Natural killer cell (primary cell): ENCODE measurements at regions not wholly inside any gene's neighbourhood (a gene's known extent, or its start where the extent isn't known, plus 50 kb on each side); places are given as distances from the start of the nearest gene placed in this dataset.
"Not testable (repeated sequence)": the region's sequence is repeated elsewhere in the genome, so short reads cannot be mapped to it uniquely, and the experiment has no call there.

ENCODE experiments used
- ATAC-seq, 3 donors: fragments of 150-1000 bp in 2 of 3; fragments of 200-7000 bp in 1 of 3; cut with Tn5 transposase; 1 replicate in 1 of 3; 2 replicates in 2 of 3; pipeline ENCODE4 v1.10.0; 2021; ENCODE audit warnings: mild to moderate bottlenecking in 2 of 3, moderate library complexity in 2 of 3
- DNase-seq, 2 donors: peaks; one replicate each; pipeline versions ENCODE4 v3.0.0 to v3.0.0-alpha.2; 2013 to 2021; ENCODE audit warnings: mixed read lengths in 1 of 2
- H3K27ac ChIP-seq: one replicate; pipeline ENCODE4 v1.5.1; 2013; ENCODE audit warnings: mild to moderate bottlenecking, low read length
- H3K27me3 ChIP-seq: one replicate; pipeline ENCODE4 v1.6.1; 2013; ENCODE audit warnings: low read length; ENCODE audit not compliant: control insufficient read depth, insufficient read depth
- H3K36me3 ChIP-seq: one replicate; pipeline ENCODE4 v1.6.1; 2013; ENCODE audit warnings: low read length; ENCODE audit not compliant: control insufficient read depth, insufficient read depth
- H3K4me1 ChIP-seq: one replicate; pipeline ENCODE4 v1.6.1; 2013; ENCODE audit warnings: low read length; ENCODE audit not compliant: control insufficient read depth, insufficient read depth
- H3K4me3 ChIP-seq: one replicate; pipeline ENCODE4 v1.5.1; 2013; ENCODE audit warnings: low read length
- H3K9me3 ChIP-seq: one replicate; pipeline ENCODE4 v1.6.1; 2013; ENCODE audit warnings: low read length; ENCODE audit not compliant: control insufficient read depth, insufficient read depth
- H3K27ac Mint-ChIP-seq, 2 donors: one replicate each; pipeline ENCODE4 v1.8.0; 2022; ENCODE audit warnings: mild to moderate bottlenecking in 2 of 2, mixed read lengths in 2 of 2, moderate library complexity in 1 of 2
- H3K27me3 Mint-ChIP-seq, 2 donors: one replicate each; pipeline ENCODE4 v1.8.0; 2022; ENCODE audit warnings: low read depth in 2 of 2, mixed read lengths in 2 of 2
- H3K36me3 Mint-ChIP-seq: one replicate; pipeline ENCODE4 v1.8.0; 2022; ENCODE audit warnings: mixed read lengths
- H3K4me1 Mint-ChIP-seq, 2 donors: one replicate each; pipeline ENCODE4 v1.8.0; 2022; ENCODE audit warnings: mixed read lengths in 2 of 2
- H3K4me3 Mint-ChIP-seq: one replicate; pipeline ENCODE4 v1.8.0; 2022; ENCODE audit warnings: mild to moderate bottlenecking, moderate library complexity, mixed read lengths
- H3K9me3 Mint-ChIP-seq, 2 donors: one replicate each; pipeline ENCODE4 v1.8.0; 2022; ENCODE audit warnings: mixed read lengths in 2 of 2
- CTCF ChIP-seq: fragments of 200-600 bp; IDR thresholded peaks from one replicate; pipeline ENCODE4 v1.8.0; 2022; ENCODE audit warnings: antibody characterized with exemption
- WGBS: methylation state at CpG from one replicate; pipeline ENCODE4 v1.1.7; 2013; ENCODE audit warnings: missing lambda C conversion rate; ENCODE audit not compliant: insufficient coverage; 5-methylcytosine and 5-hydroxymethylcytosine counted together
- intact Hi-C: fragments of 100-400 bp; cut with micrococcal nuclease; formaldehyde crosslinking; loops from one replicate; pipeline ENCODE4 v1.14.2; 2022

GRCh38 chr2:72023678-72024390 lies 123.8 kb downstream of the CYP26B1 start:
- H3K27ac ChIP-seq: no peak overlapping the region
- peaks cover 2 to 3% of the 10 kb centered on the region in 2 donors for H3K9me3 Mint-ChIP-seq
- intact Hi-C loops: no loop called here
- H3K27me3 ChIP-seq: no peaks in the 10 kb centered on the region
- no peak overlapping the region for H3K4me3 ChIP-seq
- no peak overlapping the region for H3K4me3 Mint-ChIP-seq
- TF ChIP-seq CTCF: no peak
- no peaks in the 10 kb centered on the region for H3K9me3 ChIP-seq
- ATAC-seq (no peak), DNase-seq (no peak)
- peaks cover 0 to 4% of the 10 kb centered on the region in 2 donors for H3K27me3 Mint-ChIP-seq
- no peaks in the 10 kb centered on the region for H3K4me1 Mint-ChIP-seq
- no peaks in the 10 kb centered on the region for H3K36me3 ChIP-seq
- H3K36me3 Mint-ChIP-seq: no peaks in the 10 kb centered on the region
- H3K27ac Mint-ChIP-seq: no peak overlapping the region
- 94% methylated on average over 7 of the region's 7 CpGs for WGBS
- H3K4me1 ChIP-seq: no peaks in the 10 kb centered on the region

GRCh38 chr2:72021371-72021770 lies 126.3 kb downstream of the CYP26B1 start:
- H3K9me3 ChIP-seq, ATAC-seq: not testable (repeated sequence)
- WGBS: 88% methylated on average over 13 of the region's 16 CpGs

GRCh38 chr2:72015266-72015665 lies 132.4 kb downstream of the CYP26B1 start:
- H3K4me1 ChIP-seq: no peaks in the 10 kb centered on the region
- no peak overlapping the region for H3K27ac Mint-ChIP-seq
- H3K27me3 ChIP-seq: no peaks in the 10 kb centered on the region
- H3K27ac ChIP-seq: no peak overlapping the region
- 93% methylated on average over 1 of the region's 1 CpG for WGBS
- DNase-seq (no peak), ATAC-seq (no peak)
- no peaks in the 10 kb centered on the region for H3K9me3 Mint-ChIP-seq
- no peaks in the 10 kb centered on the region for H3K36me3 ChIP-seq
- no peaks in the 10 kb centered on the region for H3K36me3 Mint-ChIP-seq
- no peak overlapping the region for H3K4me3 ChIP-seq
- no peak overlapping the region for H3K4me3 Mint-ChIP-seq
- intact Hi-C loops: no loop called here
- H3K4me1 Mint-ChIP-seq: no peaks in the 10 kb centered on the region
- H3K9me3 ChIP-seq: no peaks in the 10 kb centered on the region
- no peak for TF ChIP-seq CTCF
- H3K27me3 Mint-ChIP-seq: peaks cover 0 to 2% of the 10 kb centered on the region in 2 donors

More at GRCh38 chr2:72021371-72021770, 126.3 kb downstream of the CYP26B1 start:
- H3K4me3 Mint-ChIP-seq, H3K27me3 Mint-ChIP-seq, H3K36me3 Mint-ChIP-seq, H3K27ac Mint-ChIP-seq, DNase-seq, H3K4me1 Mint-ChIP-seq, H3K4me1 ChIP-seq, H3K9me3 Mint-ChIP-seq, H3K36me3 ChIP-seq, intact Hi-C loops, H3K27ac ChIP-seq, H3K27me3 ChIP-seq, H3K4me3 ChIP-seq: not testable (repeated sequence)

GRCh38 chr2:72014831-72015230 lies 132.8 kb downstream of the CYP26B1 start:
- H3K27me3 Mint-ChIP-seq: peaks cover 0 to 2% of the 10 kb centered on the region in 2 donors
- no peaks in the 10 kb centered on the region for H3K36me3 Mint-ChIP-seq
- H3K4me1 ChIP-seq: no peaks in the 10 kb centered on the region
- no peaks in the 10 kb centered on the region for H3K27me3 ChIP-seq
- H3K4me3 ChIP-seq: no peak overlapping the region
- ATAC-seq: no peak
- H3K27ac ChIP-seq: no peak overlapping the region
- H3K9me3 Mint-ChIP-seq: no peaks in the 10 kb centered on the region
- 83% methylated on average over 1 of the region's 1 CpG for WGBS
- no peak for TF ChIP-seq CTCF
- no peaks in the 10 kb centered on the region for H3K36me3 ChIP-seq
- no peaks in the 10 kb centered on the region for H3K9me3 ChIP-seq
- intact Hi-C loops: no loop called here
- H3K4me3 Mint-ChIP-seq: no peak overlapping the region
- DNase-seq: no peak
- no peak overlapping the region for H3K27ac Mint-ChIP-seq
- no peaks in the 10 kb centered on the region for H3K4me1 Mint-ChIP-seq
